T-helper 2 cell treated with Interferon-gamma antibody and Interleukin-4, amounts not matched to agents 100 ng/mL and 5 ng/mL, for 36 hours (primary cell): ENCODE measurements at regions not wholly inside any gene's neighbourhood (a gene's known extent, or its start where the extent isn't known, plus 50 kb on each side); places are given as distances from the start of the nearest gene placed in this dataset.

Source experiments
- intact Hi-C: fragments of 100-400 bp; cut with micrococcal nuclease; formaldehyde crosslinking; loops from one replicate; pipeline ENCODE4 v1.15.1; 2023

DNA sequence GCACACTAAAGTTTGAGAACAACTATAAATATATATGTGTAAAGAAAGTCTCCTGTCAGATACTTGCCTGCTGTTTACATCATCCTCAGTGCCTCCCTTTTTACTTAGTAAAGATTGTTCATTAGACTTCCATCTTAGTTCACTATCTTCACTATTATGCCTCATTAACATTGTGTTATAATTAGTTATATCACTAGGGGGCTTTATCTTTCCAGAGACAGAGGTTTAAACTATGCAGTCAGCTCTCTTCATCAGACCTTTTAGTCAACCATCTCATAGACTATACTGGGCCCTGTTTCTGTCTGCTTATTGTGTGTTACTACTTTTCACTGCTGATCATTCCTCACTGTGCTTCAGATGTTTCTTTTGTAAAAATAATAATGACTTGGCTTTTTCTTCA is 630.8 kb upstream of the KIF2B start:
- intact Hi-C loops, result no loop called here

DNA sequence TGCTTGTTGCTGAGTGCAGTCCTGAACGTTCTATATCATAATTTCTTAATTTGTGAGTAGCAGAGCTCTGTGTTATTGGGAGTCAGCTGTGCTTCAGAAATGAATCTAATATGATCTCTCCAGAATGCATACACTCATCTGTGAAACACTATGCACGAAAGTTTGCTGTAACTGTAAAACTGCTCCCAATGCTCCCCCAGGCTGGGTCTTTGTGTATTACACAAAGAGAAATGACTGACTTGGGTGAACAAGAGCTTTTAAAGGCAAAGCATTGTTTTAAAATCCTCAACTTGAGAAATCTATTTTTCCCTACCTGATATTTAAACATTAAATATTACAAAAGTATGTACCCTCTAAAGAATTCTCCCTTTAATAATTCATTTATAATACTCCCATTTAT is 636.7 kb upstream of the KIF2B start:
- intact Hi-C loops, result no loop called here

DNA sequence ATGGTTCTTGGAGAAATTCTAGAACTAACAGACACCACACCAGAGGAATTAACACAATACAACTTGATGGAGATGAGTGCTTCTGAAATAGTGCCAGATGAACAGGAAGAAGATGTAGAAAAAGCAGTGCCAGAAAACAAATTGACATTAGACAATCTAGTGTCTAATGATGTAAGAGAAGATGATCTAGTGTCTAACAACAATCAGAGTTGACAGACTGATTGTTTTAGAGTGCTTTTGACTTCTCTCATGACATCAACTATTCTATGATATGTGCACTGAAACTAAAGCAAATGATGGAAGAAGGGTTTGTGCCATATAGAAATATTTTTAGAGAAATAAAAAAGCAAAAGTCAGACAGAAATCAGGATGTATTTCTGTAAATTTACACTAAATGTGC is 646.1 kb upstream of the KIF2B start:
- intact Hi-C loops, result no loop called here

DNA sequence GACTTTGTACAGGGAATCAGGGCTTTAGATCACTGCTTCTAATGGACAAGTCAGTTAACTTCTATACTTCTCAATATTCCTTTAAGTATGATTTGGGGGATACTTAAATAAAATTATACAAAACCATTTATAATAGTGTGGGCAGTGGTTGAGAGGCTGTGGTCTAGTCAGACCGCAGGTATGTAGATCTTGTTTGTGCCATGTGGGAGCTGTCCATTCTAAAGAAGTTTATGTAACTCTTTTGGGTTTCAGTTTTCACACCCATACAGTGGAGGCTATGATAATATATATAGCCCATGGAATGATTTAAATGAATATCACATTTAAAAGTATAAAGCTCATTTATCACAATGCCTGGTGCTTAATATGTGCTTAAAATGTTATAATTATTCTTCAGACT is 654.3 kb upstream of the KIF2B start:
- intact Hi-C loops, result no loop called here

DNA sequence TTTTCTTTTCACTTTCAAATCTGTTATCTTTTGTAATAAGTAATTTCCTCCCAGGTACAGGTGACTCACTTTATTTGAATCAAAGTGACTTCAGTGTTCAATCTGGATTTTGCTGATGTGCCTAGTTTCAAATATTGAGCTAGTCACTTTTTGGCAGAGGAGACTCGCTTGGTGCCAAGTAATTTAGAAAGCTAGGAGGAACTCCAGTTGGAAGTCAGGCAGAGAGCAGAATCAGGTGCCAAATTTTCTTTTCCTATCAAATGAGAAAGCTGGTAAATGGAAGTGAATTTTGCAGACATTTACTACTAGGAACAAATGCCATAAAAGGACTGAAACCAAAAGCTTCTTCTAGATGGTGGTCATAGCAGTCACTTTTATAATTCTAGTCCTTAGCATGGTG is 656.0 kb upstream of the KIF2B start:
- intact Hi-C loops, result no loop called here

DNA sequence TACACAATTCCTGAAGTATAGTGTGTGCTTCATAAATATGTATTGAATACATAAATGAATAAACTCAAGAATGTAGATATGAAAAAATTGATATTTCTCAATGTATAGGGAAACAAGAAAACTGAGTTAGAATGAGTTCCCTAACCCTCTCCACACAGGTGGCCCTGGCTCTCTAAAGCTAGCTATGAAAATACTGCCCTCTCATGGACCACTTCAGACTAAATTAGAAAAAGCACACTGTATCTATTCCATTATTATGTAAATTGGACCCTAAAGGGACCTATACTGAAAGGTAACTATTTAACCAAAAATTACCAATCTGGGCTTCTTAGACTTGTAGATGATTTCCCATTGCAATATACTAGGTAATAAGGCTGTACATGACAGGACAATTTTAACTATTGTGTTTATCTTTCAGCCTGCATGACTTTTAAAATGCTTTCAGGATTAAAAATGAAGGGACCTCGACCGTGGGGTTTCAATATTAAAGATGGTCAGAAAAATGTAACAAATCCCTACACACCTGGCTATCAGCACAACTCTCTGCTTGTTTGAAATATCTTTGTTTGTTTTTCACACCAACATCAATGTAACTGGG is 672.5 kb upstream of the KIF2B start:
- intact Hi-C loops, result no loop called here

DNA sequence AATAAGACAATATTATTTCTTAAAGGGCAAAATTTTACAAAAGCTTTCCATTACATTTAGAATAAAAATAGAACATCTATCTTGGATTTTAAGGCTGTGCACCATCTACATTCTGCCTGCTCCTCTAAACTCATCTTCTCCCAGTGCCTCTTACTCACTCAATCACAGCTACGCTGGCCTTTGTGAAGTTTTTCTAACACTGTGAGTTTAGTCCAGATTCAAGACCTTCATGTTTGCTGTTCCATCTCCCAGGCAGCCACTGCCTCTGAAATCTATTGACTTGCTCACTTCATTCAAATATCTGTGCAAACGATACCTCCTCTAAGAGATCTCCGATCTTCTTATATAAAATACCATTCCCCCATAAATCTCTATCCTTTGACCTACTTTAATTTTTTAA is 673.4 kb upstream of the KIF2B start:
- intact Hi-C loops, result no loop called here

DNA sequence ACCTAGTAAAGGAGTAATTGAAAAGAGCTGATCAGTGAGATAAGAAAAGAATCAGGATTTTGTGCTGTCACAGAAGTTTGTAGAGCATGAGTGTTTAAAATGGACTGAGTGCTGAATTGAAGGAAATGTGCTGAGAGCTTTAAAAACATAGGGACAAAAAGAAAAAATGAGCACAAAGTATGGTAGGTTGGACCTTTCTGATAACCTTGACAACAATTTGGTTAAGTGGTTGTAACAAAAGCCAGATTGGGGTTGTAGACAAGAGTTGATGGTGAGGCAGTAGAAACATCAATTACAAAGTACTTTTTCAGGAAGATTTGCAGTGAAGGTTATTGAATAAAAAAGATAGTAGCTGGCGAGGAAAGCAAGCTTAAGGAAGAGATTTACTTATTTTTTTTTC is 674.7 kb upstream of the KIF2B start:
- intact Hi-C loops, result no loop called here

DNA sequence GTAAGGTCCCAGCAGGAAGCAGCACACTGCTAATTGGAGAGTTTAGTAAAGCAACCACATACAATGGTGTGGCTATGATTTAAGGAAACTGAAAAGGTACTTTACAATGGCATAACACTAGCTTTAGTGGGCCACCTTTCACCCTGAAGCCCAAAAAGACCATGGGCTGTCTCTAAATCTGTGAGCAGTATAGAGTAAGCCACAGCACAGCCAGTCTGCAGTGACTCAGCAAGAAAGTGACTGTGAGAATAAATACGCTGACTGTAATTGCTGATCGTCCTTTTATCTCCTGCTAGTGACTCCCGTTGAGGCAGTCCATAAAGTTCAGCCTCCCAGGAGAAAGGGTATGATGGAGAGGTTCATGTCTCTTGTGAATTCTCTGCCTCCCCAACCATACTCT is 679.8 kb upstream of the KIF2B start:
- intact Hi-C loops, result no loop called here

DNA sequence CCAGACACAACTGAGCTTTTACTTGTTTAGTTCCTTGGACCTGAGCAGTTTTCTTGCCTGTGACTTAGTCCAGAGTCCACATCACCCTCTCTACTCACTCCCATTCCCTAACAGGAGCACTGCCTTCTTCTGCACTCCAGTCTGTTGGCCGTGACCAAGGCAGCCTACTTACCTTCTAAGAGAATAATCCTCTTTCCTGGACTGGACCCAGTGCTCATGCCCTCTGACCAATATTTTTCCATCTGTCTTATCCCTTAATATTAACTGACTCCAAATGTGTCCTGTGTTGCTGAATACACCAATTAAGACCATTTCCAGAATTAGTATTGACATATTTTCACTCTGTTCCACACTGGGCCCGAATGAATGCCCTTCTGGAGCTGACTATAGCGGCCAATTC is 681.0 kb upstream of the KIF2B start:
- intact Hi-C loops, result no loop called here

DNA sequence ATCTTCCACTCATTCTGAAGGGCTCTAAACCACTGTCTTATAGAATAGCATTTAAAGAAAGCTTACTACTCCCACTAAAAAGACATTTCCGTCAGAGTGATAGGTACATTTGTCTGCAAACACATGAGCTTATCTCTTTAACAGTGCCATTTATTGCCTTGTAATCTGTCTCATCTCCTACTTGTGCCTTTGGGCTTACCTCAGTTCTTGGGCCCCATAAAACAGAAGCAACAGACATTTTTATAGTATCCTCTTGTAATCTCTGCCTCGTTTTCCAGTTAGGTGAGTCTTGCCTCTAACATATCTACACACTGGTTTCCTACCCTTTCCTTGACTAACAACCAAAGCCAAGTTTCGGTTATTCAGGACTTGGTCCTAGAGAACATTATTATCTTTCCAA is 681.4 kb upstream of the KIF2B start:
- intact Hi-C loops, result no loop called here

DNA sequence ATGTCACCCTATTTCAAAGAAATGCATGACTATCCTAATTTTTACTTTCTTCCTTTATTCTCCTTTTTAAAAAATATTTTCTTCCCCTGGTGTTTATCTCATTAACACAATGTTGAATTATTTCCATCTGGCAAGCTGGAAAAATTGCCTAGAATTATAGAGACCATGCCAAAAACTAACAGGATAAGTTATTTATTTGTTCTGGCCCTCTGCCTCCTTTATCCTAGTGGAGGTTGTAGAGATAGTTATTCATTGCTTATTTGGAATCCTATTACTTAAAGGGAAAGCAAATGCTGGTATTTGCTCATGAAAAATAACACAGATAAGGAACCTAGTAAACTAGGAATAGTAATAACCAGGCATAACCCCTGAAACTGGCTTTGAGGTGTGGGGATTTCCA is 684.9 kb upstream of the KIF2B start:
- intact Hi-C loops, result no loop called here

DNA sequence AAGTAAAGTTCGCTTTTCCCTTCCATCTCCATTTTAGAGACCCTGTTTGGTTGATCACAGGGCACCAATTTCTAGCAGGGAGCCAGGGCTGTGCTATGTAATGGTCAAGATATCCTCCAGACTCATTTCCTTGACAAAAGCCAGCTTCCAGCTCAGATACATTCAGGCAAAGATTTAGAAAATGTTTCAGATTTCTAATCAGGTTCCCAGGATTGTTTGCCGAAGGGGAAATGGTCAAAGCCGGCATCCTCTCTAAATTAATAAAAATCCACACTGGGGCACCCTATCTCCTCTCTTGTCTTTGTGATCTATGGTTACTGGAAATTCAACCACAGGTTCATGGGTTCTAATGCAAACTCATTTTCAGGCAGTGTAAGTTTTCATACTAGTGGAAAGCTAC is 686.8 kb upstream of the KIF2B start:
- intact Hi-C loops, result no loop called here

DNA sequence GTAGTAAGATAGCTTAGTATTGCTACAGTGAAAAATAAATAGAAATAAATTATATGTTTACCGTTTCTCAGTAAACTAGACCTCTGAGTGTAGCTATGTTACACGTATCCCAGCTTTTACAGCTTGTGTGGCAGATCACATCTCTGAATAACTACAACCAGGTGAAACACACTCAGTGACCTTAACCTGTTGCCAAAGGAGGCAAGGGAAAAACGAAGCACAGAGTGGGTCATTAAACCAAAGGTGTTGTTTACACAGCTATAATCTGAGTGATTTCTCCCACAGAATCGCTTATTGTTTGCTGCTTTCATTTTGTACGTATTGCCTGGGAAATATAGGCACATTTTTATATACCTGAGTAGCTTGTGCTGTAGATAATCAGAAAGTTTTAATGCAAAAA is 688.2 kb upstream of the KIF2B start:
- intact Hi-C loops, result no loop called here

DNA sequence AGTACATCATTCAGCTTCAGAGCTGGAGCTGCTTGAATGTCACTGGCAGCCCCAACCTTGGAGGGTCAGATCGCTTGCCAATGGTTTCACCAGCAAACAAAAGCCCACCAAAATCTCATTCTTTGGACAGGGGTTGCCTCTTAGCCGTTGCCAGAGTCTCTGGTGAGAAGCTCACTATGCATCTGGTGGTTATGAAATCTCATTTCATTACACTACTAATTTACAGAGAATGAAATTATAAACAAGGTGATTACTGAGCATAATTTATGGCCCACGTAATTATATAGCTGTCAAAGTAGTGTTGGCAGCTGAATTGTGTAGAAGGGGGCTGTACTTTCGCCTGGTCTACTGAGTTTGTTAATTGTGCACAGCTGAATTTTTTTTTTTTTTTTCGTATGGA is 688.9 kb upstream of the KIF2B start:
- intact Hi-C loops, result no loop called here

DNA sequence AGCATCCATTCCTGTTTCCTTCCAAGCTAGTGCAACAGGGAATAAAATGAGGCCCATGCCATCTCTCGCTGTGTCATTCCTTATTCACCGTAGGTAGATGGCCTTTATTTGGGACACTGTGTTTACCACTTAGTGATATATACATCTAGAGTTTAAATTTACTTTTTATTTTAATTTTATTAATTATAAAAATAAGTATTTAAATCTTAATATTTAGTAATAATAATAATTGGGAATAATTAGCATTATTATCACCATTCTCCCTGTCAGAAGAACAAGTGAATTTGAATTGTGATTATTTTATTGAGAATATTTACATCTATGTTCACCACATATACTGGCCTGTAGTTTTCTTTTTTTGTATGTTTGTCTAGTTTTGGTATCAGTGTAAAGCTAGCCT is 692.9 kb upstream of the KIF2B start:
- intact Hi-C loops, result no loop called here

DNA sequence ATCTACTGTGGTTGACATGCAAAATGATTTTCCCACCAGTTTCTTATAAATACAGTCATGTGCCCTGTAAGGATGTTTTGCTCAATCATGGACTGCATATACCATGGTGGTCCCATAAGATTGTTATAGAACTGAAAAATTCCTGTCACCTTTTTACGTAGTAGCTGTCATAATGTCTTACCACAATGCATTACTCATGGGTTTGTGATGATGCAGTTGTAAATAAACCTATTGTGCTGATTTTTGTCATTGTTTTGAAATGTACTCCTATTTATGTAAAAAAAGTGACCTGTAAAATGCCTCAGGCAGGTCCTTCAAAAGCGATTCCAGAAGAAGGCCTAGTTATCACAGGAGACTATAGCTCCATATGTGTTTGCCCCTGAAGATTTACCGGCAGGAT is 695.4 kb upstream of the KIF2B start:
- intact Hi-C loops, result no loop called here

DNA sequence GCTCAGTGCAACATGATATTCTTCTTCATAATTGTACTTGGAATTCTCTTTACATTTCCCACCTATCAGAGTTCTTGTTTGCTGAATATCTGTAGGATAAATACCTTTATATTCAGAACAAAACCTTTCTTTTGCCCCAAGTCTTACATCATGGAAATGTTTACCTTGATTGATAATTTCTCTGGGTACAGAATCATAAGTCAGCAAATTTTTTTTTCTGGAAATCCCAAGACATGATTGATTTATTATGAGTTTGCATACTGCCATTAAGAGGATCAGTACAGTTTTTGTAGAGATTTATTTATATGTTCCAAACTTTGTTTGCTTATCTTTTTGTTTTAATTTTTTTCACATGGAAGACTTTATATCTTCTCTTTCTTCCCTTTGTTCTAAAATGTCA is 699.8 kb upstream of the KIF2B start:
- intact Hi-C loops, result no loop called here

DNA sequence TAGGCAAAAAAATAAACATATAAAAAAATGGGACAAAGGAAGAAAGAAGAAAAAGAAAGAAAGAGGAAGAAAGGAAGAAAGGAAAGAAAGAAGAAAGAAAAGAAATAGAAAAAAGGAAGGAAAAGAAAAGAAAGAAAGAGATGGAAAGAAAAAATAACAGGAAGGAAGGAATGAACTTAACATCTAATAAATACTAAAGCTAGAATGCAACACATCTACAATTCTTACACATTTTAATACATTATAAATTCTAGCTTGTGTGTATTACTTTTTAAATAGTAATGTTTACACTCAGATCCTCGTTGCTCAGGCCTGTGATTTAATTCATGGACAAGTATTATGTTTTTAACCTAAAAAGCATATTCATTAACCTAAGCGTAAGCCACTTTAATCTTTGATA is 703.0 kb upstream of the KIF2B start:
- intact Hi-C loops, result no loop called here

DNA sequence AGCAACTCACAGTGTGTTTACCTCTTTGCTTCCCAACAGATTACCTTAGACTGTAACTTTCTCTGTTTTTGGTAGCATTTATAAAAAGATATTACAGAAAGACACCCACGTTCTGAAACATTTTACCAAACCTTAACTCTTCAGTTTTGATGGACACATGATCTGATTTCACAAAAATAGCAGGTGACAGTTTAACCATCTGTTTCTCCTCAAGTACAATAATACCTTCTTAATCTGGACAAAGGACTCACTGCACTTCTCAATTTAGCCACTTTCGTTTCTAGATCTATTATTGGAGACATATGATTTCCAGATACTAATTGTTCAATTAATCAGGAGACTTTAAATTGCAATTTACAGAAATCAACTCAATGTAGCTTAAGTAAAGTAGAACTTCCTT is 703.8 kb upstream of the KIF2B start:
- intact Hi-C loops, result no loop called here

DNA sequence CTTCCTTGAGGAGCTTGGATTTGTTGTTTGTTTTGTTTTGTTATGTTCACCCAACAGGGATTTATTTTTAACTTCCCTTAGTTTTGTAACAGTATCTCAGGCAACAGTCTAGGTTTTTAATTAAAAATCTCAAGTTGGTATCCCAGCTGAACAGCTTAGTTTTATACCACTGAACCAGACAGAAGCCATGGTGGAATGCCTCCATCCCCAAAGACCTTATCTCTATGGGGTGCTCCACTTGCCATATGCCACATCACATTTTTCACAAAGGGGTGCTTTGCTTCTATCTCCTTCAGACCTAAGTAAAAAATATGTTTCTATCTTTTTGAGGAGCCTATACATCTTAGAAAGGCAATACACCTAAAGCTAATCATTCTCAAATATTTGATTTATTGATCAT is 715.8 kb upstream of the KIF2B start:
- intact Hi-C loops, result no loop called here

DNA sequence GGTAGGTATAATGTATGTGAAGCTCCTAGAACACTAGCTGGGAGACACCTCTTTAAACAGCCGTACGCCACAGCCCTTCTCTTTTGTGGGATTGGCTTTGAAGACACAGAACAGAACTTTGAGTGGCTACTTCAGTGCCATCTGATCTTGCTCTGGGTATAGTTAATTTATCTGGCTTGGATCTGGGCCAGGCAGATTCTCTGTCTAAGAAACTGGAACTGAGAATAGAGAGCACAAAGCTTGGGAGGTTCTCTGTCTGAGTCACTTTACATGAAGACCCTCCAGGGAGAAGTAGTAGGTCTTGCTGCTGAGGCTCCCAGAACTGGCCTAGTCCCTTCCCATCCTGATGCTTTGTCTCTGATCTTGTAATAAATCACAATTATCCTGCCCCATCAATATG is 721.0 kb upstream of the KIF2B start:
- intact Hi-C loops, result no loop called here

DNA sequence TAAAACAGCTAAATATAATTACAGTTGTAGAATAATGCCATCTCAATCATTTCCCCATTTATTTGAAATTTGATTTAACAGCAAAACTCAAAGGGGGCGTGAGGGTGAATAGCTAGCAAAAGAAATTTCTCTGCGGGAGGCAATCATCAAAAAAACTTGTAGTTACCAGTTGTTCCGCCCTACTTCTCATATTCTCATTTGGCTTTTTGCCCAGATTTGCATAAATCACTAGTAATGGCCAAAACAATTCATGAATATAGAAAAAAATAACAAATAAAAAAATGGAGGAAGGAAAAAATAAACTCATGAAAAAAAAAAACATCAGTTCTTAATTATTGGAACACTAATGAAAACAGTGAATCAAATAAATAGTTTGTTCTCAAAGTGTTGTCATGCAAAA is 722.6 kb upstream of the KIF2B start:
- intact Hi-C loops, result no loop called here

DNA sequence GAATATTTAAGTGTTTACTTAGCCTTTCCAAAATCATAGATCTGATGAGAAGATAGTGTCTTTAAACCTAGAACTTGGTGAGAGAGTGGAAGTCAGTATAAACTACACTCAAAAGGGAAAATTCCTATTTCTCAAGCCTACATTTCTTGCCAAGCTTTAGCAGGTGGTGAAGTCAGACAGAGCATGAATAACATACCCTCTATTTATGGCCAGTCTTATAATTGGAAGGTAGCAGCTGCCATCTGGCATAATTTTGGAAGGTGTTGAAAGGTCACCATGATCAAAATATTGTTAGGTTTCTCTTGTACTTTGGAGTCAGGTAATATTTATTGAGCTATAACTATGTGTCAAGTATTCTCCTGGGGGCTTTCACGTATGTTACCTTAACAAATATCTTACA is 729.3 kb upstream of the KIF2B start:
- intact Hi-C loops, result no loop called here
